ENCODE measurements at regions not wholly inside any gene's neighbourhood (a gene's known extent, or its start where the extent isn't known, plus 50 kb on each side); places are given as distances from the start of the nearest gene placed in this dataset.

DNA sequence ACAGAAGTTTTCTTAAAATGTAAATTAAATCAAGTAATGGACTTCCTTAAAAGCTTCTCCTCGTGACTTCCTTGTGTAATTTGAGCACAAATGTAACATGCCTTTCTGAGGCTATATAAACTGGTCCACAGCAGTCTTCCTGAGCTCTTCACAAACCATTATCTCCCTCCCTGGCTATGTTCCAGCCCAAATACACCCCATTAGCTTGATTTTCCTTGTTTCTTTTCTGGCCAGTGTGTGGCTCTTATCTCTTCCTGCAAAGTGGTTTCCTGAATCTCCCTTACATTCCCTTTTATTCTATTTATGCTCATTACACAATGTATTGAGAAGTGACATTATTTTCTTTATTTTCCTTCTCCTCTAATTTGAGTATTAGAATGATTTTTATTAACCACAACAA is 1085.3 kb upstream of the PCDH10 start:
- no peaks in the 10 kb centered on the region for H3K27me3 ChIP-seq
- H3K36me3 ChIP-seq, result no peaks in the 10 kb centered on the region
- no peak overlapping the region for H3K4me3 ChIP-seq
- no peak overlapping the region for H3K27ac ChIP-seq
- H3K9me3 ChIP-seq, result no peaks in the 10 kb centered on the region
- DNase-seq (ENCODE audit: extremely low spot score in 2 of 2), result no peak
- intact Hi-C loops (cut with DNase I), result no loop called here
- H3K4me1 ChIP-seq, result no peaks in the 10 kb centered on the region
- TF ChIP-seq POLR2A (IDR thresholded peaks at IDR 0.05) (no peak), POLR2AphosphoS5 (IDR thresholded peaks at IDR 0.05; ENCODE audit: insufficient read depth in 1 of 2, low read depth in 1 of 2) (no peak)
- TF ChIP-seq, protein P1, sequence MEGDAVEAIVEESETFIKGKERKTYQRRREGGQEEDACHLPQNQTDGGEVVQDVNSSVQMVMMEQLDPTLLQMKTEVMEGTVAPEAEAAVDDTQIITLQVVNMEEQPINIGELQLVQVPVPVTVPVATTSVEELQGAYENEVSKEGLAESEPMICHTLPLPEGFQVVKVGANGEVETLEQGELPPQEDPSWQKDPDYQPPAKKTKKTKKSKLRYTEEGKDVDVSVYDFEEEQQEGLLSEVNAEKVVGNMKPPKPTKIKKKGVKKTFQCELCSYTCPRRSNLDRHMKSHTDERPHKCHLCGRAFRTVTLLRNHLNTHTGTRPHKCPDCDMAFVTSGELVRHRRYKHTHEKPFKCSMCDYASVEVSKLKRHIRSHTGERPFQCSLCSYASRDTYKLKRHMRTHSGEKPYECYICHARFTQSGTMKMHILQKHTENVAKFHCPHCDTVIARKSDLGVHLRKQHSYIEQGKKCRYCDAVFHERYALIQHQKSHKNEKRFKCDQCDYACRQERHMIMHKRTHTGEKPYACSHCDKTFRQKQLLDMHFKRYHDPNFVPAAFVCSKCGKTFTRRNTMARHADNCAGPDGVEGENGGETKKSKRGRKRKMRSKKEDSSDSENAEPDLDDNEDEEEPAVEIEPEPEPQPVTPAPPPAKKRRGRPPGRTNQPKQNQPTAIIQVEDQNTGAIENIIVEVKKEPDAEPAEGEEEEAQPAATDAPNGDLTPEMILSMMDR (IDR thresholded peaks at IDR 0.05), result no peak

- Histone ChIP-seq H3K4me1 (no peaks in the 10 kb centered on the region), H3K9me3 (no peaks in the 10 kb centered on the region), H3K4me3 (no peak overlapping the region), H3K27ac (no peak overlapping the region), H3K36me3 (no peaks in the 10 kb centered on the region), H3K27me3 (no peaks in the 10 kb centered on the region)
- intact Hi-C loops (cut with DNase I), result no loop called here
- TF ChIP-seq POLR2AphosphoS5 (IDR thresholded peaks at IDR 0.05; ENCODE audit: insufficient read depth in 1 of 2, low read depth in 1 of 2) (no peak), POLR2A (IDR thresholded peaks at IDR 0.05) (no peak)
- TF ChIP-seq, protein P1 (IDR thresholded peaks at IDR 0.05), result no peak
- DNase-seq (ENCODE audit: extremely low spot score in 2 of 2), result no peak
Observed at GRCh38 chr4:132065940-132066495, 1083.1 kb upstream of the PCDH10 start.

DNA sequence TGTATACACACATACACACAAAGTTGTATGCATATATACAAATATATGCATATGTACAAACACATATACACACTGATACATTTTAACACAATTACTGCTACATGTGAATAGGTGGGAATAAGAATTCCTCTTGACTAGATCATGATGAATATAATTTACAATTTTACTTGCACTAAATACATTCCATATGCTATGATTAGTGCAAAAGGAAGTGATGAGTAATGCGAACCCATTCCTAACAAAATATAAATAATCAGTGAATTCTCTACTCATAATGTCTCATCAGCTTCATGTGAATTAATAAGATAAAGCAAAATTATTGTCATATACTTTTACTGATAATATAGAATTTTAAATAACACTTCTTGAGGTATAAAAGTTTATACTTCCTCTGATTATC is 1077.3 kb upstream of the PCDH10 start:
- Histone ChIP-seq H3K4me3 (no peak overlapping the region), H3K36me3 (no peaks in the 10 kb centered on the region), H3K4me1 (no peaks in the 10 kb centered on the region), H3K27me3 (no peaks in the 10 kb centered on the region), H3K27ac (no peak overlapping the region), H3K9me3 (no peaks in the 10 kb centered on the region)
- TF ChIP-seq POLR2A (IDR thresholded peaks at IDR 0.05), result no peak
- TF ChIP-seq, protein P1 (IDR thresholded peaks at IDR 0.05), result no peak
- TF ChIP-seq POLR2AphosphoS5 (IDR thresholded peaks at IDR 0.05; ENCODE audit: insufficient read depth in 1 of 2, low read depth in 1 of 2), result no peak
- no peak for DNase-seq (ENCODE audit: extremely low spot score in 2 of 2)
- intact Hi-C loops (cut with DNase I), result no loop called here

GRCh38 chr4:132076829-132077228 is 1072.3 kb upstream of the PCDH10 start:
- H3K27me3 ChIP-seq, result no peaks in the 10 kb centered on the region
- DNase-seq (ENCODE audit: extremely low spot score in 2 of 2), result no peak
- no peaks in the 10 kb centered on the region for H3K9me3 ChIP-seq
- H3K36me3 ChIP-seq, result no peaks in the 10 kb centered on the region
- intact Hi-C loops (cut with DNase I), result no loop called here
- H3K4me1 ChIP-seq, result no peaks in the 10 kb centered on the region
- H3K27ac ChIP-seq, result no peak overlapping the region
- no peak overlapping the region for H3K4me3 ChIP-seq
- TF ChIP-seq, protein P1 (IDR thresholded peaks at IDR 0.05), result no peak
- TF ChIP-seq POLR2AphosphoS5 (IDR thresholded peaks at IDR 0.05; ENCODE audit: insufficient read depth in 1 of 2, low read depth in 1 of 2) (no peak), POLR2A (IDR thresholded peaks at IDR 0.05) (no peak)

GRCh38 chr4:132085105-132085504 is 1064.0 kb upstream of the PCDH10 start:
- intact Hi-C loops (cut with DNase I), result no loop called here
- no peaks in the 10 kb centered on the region for H3K36me3 ChIP-seq
- no peak overlapping the region for H3K27ac ChIP-seq
- H3K9me3 ChIP-seq, result no peaks in the 10 kb centered on the region
- no peak for DNase-seq (ENCODE audit: extremely low spot score in 2 of 2)
- no peaks in the 10 kb centered on the region for H3K4me1 ChIP-seq
- H3K4me3 ChIP-seq, result no peak overlapping the region
- H3K27me3 ChIP-seq, result no peaks in the 10 kb centered on the region
- TF ChIP-seq, protein P1 (IDR thresholded peaks at IDR 0.05), result no peak
- no peak for TF ChIP-seq POLR2A (IDR thresholded peaks at IDR 0.05)
- TF ChIP-seq POLR2AphosphoS5 (IDR thresholded peaks at IDR 0.05; ENCODE audit: insufficient read depth in 1 of 2, low read depth in 1 of 2), result no peak
